Activated CD4-positive, alpha-beta memory T cell treated with anti-CD3 and anti-CD28 coated beads, Interleukin-2, amount 10 ng/mL, durations not matched to agents 7 days and 5 days (primary cell): ENCODE measurements at regions not wholly inside any gene's neighbourhood (a gene's known extent, or its start where the extent isn't known, plus 50 kb on each side); places are given as distances from the start of the nearest gene placed in this dataset.
"Not testable (repeated sequence)": the region's sequence is repeated elsewhere in the genome, so short reads cannot be mapped to it uniquely, and the experiment has no call there.

Experiments used
- CTCF ChIA-PET: fragments of 350-600 bp; sonication (Branson Sonifier 250); formaldehyde crosslinking; loops from one replicate; lab custom pipeline; 2021; ENCODE audit warnings: antibody characterized with exemption, inconsistent platforms; lab: Charles Lee
- POLR2A ChIA-PET: fragments of 350-600 bp; sonication (Branson Sonifier 250); formaldehyde crosslinking; loops from one replicate; lab custom pipeline; 2021; ENCODE audit warnings: antibody characterized with exemption; lab: Charles Lee
- DNase-seq: peaks from one replicate; pipeline ENCODE4 v3.0.0-alpha.2; 2020
- H3K27ac Mint-ChIP-seq: one replicate; pipeline ENCODE4 v1.8.0; 2021; ENCODE audit warnings: mild to moderate bottlenecking, mixed read lengths
- H3K27me3 Mint-ChIP-seq: one replicate; pipeline ENCODE4 v1.8.0; 2021; ENCODE audit warnings: mixed read lengths
- H3K36me3 Mint-ChIP-seq: one replicate; pipeline ENCODE4 v1.8.0; 2021; ENCODE audit warnings: low read depth, mixed read lengths
- H3K4me1 Mint-ChIP-seq: one replicate; pipeline ENCODE4 v1.8.0; 2021; ENCODE audit warnings: mixed read lengths
- H3K4me3 Mint-ChIP-seq: one replicate; pipeline ENCODE4 v1.8.0; 2021; ENCODE audit warnings: mild to moderate bottlenecking, mixed read lengths
- H3K9me3 Mint-ChIP-seq: one replicate; pipeline ENCODE4 v1.8.0; 2021; ENCODE audit warnings: mixed read lengths

DNA sequence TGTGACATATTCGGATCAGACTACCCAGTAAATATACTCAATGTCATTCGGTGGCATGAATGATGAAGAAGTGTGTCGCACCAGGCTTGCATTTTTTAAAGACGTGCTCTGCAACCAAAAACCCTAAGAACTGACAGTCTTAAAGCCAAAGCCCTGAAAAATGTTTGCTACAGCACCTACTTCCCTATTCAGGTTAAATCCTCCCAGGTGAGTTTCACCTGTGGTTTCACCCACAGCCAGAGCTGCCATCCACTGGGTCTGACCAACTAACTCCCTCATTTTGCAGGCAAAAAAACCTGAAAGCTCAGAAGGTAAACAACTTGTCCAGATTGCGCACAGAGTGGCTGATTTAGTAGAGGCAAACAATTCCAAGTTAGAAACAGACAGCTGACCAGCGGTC is 222.3 kb upstream of the MGAT5 start:
- ChIA-PET CTCF (no interaction called here), POLR2A (no interaction called here)
- Mint-ChIP-seq H3K4me3 (no peak overlapping the region), H3K36me3 (no peaks in the 10 kb centered on the region), H3K27me3 (peaks cover 31% of the 10 kb centered on the region), H3K9me3 (no peaks in the 10 kb centered on the region), H3K4me1 (no peaks in the 10 kb centered on the region), H3K27ac (no peak overlapping the region)
- no peak for DNase-seq

DNA sequence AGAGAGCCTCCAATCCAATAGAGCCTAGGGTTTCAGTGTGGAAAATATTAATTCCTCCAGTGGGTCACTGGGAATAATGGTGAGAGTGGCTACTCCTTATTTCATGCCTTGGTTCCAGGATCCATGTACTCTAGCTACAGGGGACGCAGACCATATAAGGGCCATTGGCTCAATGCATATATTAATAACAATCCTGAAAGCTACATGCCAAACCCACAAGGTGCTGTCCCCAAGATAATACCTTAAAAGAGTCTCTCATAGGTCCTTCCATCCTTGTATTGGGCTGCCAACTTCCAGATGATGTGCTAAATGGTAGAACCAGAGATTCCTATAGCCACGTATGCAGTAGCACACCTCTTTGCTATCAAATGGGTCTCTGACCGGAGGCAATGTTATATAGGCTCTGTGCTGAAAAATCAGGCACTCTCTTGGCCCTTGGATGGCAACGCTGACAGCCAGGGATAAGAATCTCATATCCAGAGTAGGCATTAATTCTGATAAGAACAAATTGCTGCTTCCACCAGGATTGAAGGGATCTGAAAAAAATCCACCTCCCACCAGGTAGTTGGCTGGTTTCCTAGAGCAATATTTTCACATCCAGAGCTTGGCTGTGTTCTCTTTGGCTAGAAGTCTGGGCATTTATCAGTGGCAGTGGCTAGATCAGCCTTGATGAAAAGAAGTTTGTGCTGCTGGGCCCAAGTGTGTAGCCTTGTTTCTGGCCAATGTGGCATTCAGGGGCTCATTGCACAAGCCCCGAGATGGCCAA is 218.1 kb upstream of the MGAT5 start:
- Mint-ChIP-seq H3K4me3 (no peak overlapping the region), H3K4me1 (peaks cover 11% of the 10 kb centered on the region), H3K36me3 (no peaks in the 10 kb centered on the region), H3K27me3 (peaks cover 6% of the 10 kb centered on the region), H3K27ac (no peak overlapping the region), H3K9me3 (peaks cover 2% of the 10 kb centered on the region)
- DNase-seq: no peak
- ChIA-PET POLR2A (no interaction called here), CTCF (no interaction called here)

- H3K27me3 Mint-ChIP-seq: peaks cover 9% of the 10 kb centered on the region
- no peaks in the 10 kb centered on the region for H3K36me3 Mint-ChIP-seq
- H3K4me3 Mint-ChIP-seq: no peak overlapping the region
- DNase-seq: no peak
- H3K9me3 Mint-ChIP-seq: peaks cover 2% of the 10 kb centered on the region
- peak overlapping the region; percentile 48 for H3K27ac Mint-ChIP-seq
- H3K4me1 Mint-ChIP-seq: peaks cover 28% of the 10 kb centered on the region
- POLR2A ChIA-PET: no interaction called here
- CTCF ChIA-PET: no interaction called here
Measured at GRCh38 chr2:134039912-134040581, 213.8 kb upstream of the MGAT5 start.

- H3K4me3 Mint-ChIP-seq, H3K27ac Mint-ChIP-seq, H3K9me3 Mint-ChIP-seq, DNase-seq, CTCF ChIA-PET, H3K36me3 Mint-ChIP-seq, POLR2A ChIA-PET: not testable (repeated sequence)
- H3K4me1 Mint-ChIP-seq: peaks cover 28% of the 10 kb centered on the region
- peaks cover 13% of the 10 kb centered on the region for H3K27me3 Mint-ChIP-seq
Measured at GRCh38 chr2:134040626-134041172, 213.2 kb upstream of the MGAT5 start.

DNA sequence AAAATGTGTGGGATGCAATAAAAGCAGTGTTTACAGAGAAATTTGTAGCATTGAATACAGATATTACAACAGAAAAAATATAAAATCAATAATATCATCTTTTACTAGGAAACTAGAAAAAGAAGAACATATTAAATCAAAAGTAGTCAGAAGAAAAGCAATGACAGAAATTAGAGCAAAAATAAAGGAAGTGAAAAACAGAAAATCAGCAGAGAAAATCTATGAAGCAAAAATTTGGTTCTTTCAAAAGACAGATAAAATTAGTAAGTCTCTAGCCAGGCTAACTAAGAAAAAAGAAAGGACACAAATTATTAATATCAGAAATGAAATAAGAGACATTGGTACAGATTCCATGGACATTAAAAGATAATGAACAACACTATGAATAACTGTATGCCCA is 212.0 kb upstream of the MGAT5 start:
- H3K4me3 Mint-ChIP-seq: no peak overlapping the region
- no peak for DNase-seq
- peaks cover 28% of the 10 kb centered on the region for H3K4me1 Mint-ChIP-seq
- CTCF ChIA-PET: no interaction called here
- no peak overlapping the region for H3K27ac Mint-ChIP-seq
- peaks cover 2% of the 10 kb centered on the region for H3K9me3 Mint-ChIP-seq
- peaks cover 14% of the 10 kb centered on the region for H3K27me3 Mint-ChIP-seq
- POLR2A ChIA-PET: no interaction called here
- H3K36me3 Mint-ChIP-seq: no peaks in the 10 kb centered on the region

GRCh38 chr2:134043028-134043427 is 210.8 kb upstream of the MGAT5 start:
- Mint-ChIP-seq H3K27me3 (peaks cover 14% of the 10 kb centered on the region), H3K4me1 (peaks cover 28% of the 10 kb centered on the region), H3K27ac (peak overlapping the region; percentile 26)
- CTCF ChIA-PET, POLR2A ChIA-PET, H3K9me3 Mint-ChIP-seq, H3K4me3 Mint-ChIP-seq, H3K36me3 Mint-ChIP-seq: not testable (repeated sequence)
- DNase-seq: peak; percentile 53

- H3K9me3 Mint-ChIP-seq: peaks cover 2% of the 10 kb centered on the region
- no peak overlapping the region for H3K27ac Mint-ChIP-seq
- H3K36me3 Mint-ChIP-seq: no peaks in the 10 kb centered on the region
- no peak for DNase-seq
- H3K4me3 Mint-ChIP-seq: no peak overlapping the region
- ChIA-PET POLR2A (no interaction called here), CTCF (no interaction called here)
- H3K27me3 Mint-ChIP-seq: peaks cover 8% of the 10 kb centered on the region
- no peaks in the 10 kb centered on the region for H3K4me1 Mint-ChIP-seq
Measured at GRCh38 chr2:134052173-134052572, 201.7 kb upstream of the MGAT5 start.

GRCh38 chr2:134056173-134056572 is 197.7 kb upstream of the MGAT5 start:
- H3K4me1 Mint-ChIP-seq: peaks cover 6% of the 10 kb centered on the region
- ChIA-PET POLR2A (no interaction called here), CTCF (no interaction called here)
- H3K9me3 Mint-ChIP-seq: peaks cover 2% of the 10 kb centered on the region
- H3K27ac Mint-ChIP-seq: no peak overlapping the region
- peaks cover 3% of the 10 kb centered on the region for H3K36me3 Mint-ChIP-seq
- no peak overlapping the region for H3K4me3 Mint-ChIP-seq
- peaks cover 10% of the 10 kb centered on the region for H3K27me3 Mint-ChIP-seq
- no peak for DNase-seq

- H3K27ac Mint-ChIP-seq, H3K4me3 Mint-ChIP-seq, POLR2A ChIA-PET, DNase-seq: not testable (repeated sequence)
- Mint-ChIP-seq H3K36me3 (peaks cover 13% of the 10 kb centered on the region), H3K4me1 (peaks cover 12% of the 10 kb centered on the region), H3K27me3 (peaks cover 14% of the 10 kb centered on the region), H3K9me3 (peaks cover 11% of the 10 kb centered on the region)
- CTCF ChIA-PET: interaction anchor here (0.6 kb wide), 1 partner anchor 12 kb away, joined by 3 read pairs; no protein-coding TSS in a partner anchor
Measured at GRCh38 chr2:134061066-134061465, 192.8 kb upstream of the MGAT5 start.

DNA sequence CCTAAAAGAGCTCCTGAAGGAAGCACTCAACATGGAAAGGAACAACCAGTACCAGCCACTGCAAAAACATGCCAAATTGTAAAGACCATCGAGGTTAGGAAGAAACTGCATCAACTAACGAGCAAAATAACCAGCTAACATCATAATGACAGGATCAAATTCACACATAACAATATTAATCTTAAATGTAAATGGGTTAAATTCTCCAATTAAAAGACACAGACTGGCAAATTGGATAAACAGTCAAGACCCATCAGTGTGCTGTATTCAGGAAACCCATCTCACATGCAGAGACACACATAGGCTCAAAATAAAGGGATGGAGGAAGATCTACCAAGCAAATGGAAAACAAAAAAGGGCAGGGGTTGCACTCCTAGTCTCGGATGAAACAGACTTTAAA is 191.6 kb upstream of the MGAT5 start:
- POLR2A ChIA-PET, DNase-seq, H3K4me3 Mint-ChIP-seq, CTCF ChIA-PET, H3K27ac Mint-ChIP-seq, H3K27me3 Mint-ChIP-seq: not testable (repeated sequence)
- Mint-ChIP-seq H3K36me3 (peaks cover 13% of the 10 kb centered on the region), H3K4me1 (peaks cover 12% of the 10 kb centered on the region), H3K9me3 (peaks cover 11% of the 10 kb centered on the region)

DNA sequence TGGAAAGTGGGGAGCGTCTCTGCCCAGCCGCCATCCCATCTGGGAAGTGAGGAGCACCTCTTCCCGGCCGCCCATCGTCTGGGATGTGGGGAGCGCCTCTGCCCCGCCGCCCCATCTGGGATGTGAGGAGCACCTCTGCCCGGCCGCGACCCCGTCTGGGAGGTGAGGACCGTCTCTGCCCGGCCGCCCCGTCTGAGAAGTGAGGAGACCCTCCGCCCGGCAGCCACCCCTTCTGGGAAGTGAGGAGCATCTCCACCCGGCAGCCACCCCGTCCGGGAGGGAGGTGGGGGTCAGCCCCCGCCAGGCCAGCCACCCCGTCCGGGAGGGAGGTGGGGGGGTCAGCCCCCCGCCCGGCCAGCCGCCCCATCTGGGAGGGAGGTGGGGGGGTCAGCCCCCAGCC is 190.0 kb upstream of the MGAT5 start:
- POLR2A ChIA-PET, H3K27me3 Mint-ChIP-seq, CTCF ChIA-PET, H3K27ac Mint-ChIP-seq, H3K4me3 Mint-ChIP-seq, DNase-seq: not testable (repeated sequence)
- Mint-ChIP-seq H3K9me3 (peaks cover 11% of the 10 kb centered on the region), H3K36me3 (peaks cover 13% of the 10 kb centered on the region), H3K4me1 (peaks cover 12% of the 10 kb centered on the region)

DNA sequence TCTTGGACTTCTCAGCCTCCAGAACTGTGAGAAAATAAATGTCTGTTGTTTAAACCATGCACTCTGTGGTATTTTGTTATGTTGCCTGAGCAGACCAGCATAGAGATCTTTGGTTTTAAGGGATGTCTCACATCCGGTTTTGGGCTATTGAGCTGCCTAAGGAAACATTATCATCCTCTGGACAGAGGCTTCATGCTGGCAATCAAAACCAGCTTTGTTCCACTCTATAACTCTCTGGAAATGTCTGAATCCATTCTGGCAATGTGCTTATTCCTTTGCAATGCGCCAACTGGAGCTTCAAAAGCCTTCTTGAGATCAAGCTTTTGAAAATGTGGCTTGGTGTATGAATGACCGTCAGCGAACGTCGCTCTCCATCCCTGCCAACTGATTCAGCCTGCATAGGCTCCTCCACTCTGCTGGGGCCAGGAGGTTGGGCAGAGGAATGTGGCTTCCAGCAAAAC is 183.6 kb upstream of the MGAT5 start:
- Mint-ChIP-seq H3K27me3 (peaks cover 3% of the 10 kb centered on the region), H3K4me3 (no peak overlapping the region), H3K9me3 (no peaks in the 10 kb centered on the region), H3K36me3 (no peaks in the 10 kb centered on the region), H3K4me1 (no peaks in the 10 kb centered on the region), H3K27ac (no peak overlapping the region)
- ChIA-PET POLR2A (no interaction called here), CTCF (no interaction called here)
- no peak for DNase-seq

GRCh38 chr2:134072341-134072740 is 181.5 kb upstream of the MGAT5 start:
- DNase-seq: no peak
- ChIA-PET POLR2A (no interaction called here), CTCF (no interaction called here)
- no peaks in the 10 kb centered on the region for H3K4me1 Mint-ChIP-seq
- H3K27me3 Mint-ChIP-seq: peaks cover 4% of the 10 kb centered on the region
- no peak overlapping the region for H3K27ac Mint-ChIP-seq
- H3K9me3 Mint-ChIP-seq: no peaks in the 10 kb centered on the region
- H3K36me3 Mint-ChIP-seq: no peaks in the 10 kb centered on the region
- H3K4me3 Mint-ChIP-seq: no peak overlapping the region
